Upper lobe of left lung (tissue), 4 donors: ENCODE measurements at regions not wholly inside any gene's neighbourhood (a gene's known extent, or its start where the extent isn't known, plus 50 kb on each side); places are given as distances from the start of the nearest gene placed in this dataset.

ENCODE experiments used
- EP300 ChIP-seq, 4 donors: sonication (generic); formaldehyde crosslinking; IDR thresholded peaks; one replicate each; pipeline ENCODE4 v1.5.1; 2017; ENCODE audit warnings: antibody characterized with exemption in 4 of 4, control low read depth in 2 of 4
- POLR2A ChIP-seq, 4 donors: fragments of 450-650 bp; IDR thresholded peaks; one replicate each; pipeline ENCODE4 v1.5.1; 2016 to 2017; ENCODE audit warnings: antibody characterized with exemption in 4 of 4, mild to moderate bottlenecking in 2 of 4
- TF ChIP-seq, protein P1 (sequence below), 6 experiments: fragments of 450-650 bp in 4 of 6; fragments of 200-600 bp in 2 of 6; sonication (generic) in 2 of 6; IDR thresholded peaks; one replicate each; pipeline ENCODE4 v1.5.1; 2016 to 2019; ENCODE audit warnings: antibody characterized with exemption in 6 of 6

DNA sequence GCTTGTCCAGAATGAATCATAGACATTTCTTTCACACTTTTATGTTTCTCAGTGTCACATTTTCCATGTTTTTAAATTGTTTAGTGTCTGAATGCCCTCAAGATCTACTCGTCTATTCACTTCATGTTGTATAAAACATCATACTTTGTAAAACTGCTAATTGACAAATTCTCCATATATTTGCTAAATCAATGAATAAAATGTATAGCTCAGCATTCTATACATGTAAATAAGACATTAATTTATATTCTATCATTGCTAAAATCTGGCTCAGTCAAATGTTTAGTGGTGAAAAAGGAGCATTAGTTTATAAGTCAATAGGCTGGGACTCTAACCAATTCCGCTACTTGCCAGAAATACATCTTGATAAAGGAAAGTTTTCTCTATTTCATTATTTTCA is 379.6 kb downstream of the NAF1 start:
- TF ChIP-seq POLR2A (IDR thresholded peaks at IDR 0.05) (no peak), EP300 (IDR thresholded peaks at IDR 0.05) (no peak)
- TF ChIP-seq, protein P1, sequence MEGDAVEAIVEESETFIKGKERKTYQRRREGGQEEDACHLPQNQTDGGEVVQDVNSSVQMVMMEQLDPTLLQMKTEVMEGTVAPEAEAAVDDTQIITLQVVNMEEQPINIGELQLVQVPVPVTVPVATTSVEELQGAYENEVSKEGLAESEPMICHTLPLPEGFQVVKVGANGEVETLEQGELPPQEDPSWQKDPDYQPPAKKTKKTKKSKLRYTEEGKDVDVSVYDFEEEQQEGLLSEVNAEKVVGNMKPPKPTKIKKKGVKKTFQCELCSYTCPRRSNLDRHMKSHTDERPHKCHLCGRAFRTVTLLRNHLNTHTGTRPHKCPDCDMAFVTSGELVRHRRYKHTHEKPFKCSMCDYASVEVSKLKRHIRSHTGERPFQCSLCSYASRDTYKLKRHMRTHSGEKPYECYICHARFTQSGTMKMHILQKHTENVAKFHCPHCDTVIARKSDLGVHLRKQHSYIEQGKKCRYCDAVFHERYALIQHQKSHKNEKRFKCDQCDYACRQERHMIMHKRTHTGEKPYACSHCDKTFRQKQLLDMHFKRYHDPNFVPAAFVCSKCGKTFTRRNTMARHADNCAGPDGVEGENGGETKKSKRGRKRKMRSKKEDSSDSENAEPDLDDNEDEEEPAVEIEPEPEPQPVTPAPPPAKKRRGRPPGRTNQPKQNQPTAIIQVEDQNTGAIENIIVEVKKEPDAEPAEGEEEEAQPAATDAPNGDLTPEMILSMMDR (IDR thresholded peaks at IDR 0.05): no peak
